AG04449 (cell line): ENCODE measurements at regions not wholly inside any gene's neighbourhood (a gene's known extent, or its start where the extent isn't known, plus 50 kb on each side); places are given as distances from the start of the nearest gene placed in this dataset.

Experiments
- CTCF ChIA-PET: fragments of 350-600 bp; formaldehyde crosslinking; extraction: SDS; loops from one replicate; lab custom pipeline; 2021; ENCODE audit warnings: antibody characterized with exemption; lab: Yijun Ruan, JAX
- POLR2A ChIA-PET: fragments of 400-600, 350-600 bp; formaldehyde crosslinking; extraction: SDS; loops from one replicate; lab custom pipeline; 2020; ENCODE audit warnings: antibody characterized with exemption, inconsistent platforms; lab: Yijun Ruan, JAX
- DNase-seq: peaks from one replicate; pipeline ENCODE4 v3.0.0-alpha.2; 2010; ENCODE audit warnings: low read depth, low spot score
- H3K4me3 ChIP-seq: 2 replicates; pipeline ENCODE4 v1.5.1; 2011; ENCODE audit warnings: low read depth, mild to moderate bottlenecking, control low read depth, low read length
- CTCF ChIP-seq: IDR thresholded peaks from one replicate; pipeline ENCODE4 v1.5.1; 2011; ENCODE audit warnings: mild to moderate bottlenecking, moderate library complexity, low read length, control low read depth, inconsistent platforms; ENCODE audit not compliant: insufficient read depth; ENCODE audit errors: missing control alignments

- DNase-seq = no peak
- H3K4me3 ChIP-seq = no peak overlapping the region
- no peak for TF ChIP-seq CTCF
- ChIA-PET POLR2A (no interaction called here), CTCF (interaction anchor here (1.0 to 1.7 kb wide), 2 partner anchors 18 to 317 kb away, joined by 4 to 5 read pairs; no protein-coding TSS in a partner anchor)
These were observed 215.3 kb downstream of the TTC32 start for GRCh38 chr2:19686439-19686838.

GRCh38 chr2:19685731-19686130, 216.1 kb downstream of the TTC32 start:
- H3K4me3 ChIP-seq = no peak overlapping the region
- DNase-seq = no peak
- ChIA-PET CTCF (no interaction called here), POLR2A (interaction anchor here (0.5 kb wide), 1 partner anchor 100 kb away, joined by 3 read pairs; no protein-coding TSS in a partner anchor)
- TF ChIP-seq CTCF = no peak

GRCh38 chr2:19684516-19684915, 217.3 kb downstream of the TTC32 start:
- DNase-seq = no peak
- CTCF ChIA-PET = interaction anchor here (1.6 kb wide), 1 partner anchor 315 kb away, joined by 4 read pairs; no protein-coding TSS in a partner anchor
- no peak for TF ChIP-seq CTCF
- POLR2A ChIA-PET = interaction anchor here (0.5 kb wide), 1 partner anchor 206 kb away, joined by 3 read pairs; no protein-coding TSS in a partner anchor
- no peak overlapping the region for H3K4me3 ChIP-seq

- ChIA-PET POLR2A (no interaction called here), CTCF (interaction anchor here (1.6 kb wide), 1 partner anchor 314 kb away, joined by 4 read pairs; no protein-coding TSS in a partner anchor)
- no peak for TF ChIP-seq CTCF
- no peak overlapping the region for H3K4me3 ChIP-seq
- no peak for DNase-seq
These were observed 218.2 kb downstream of the TTC32 start for GRCh38 chr2:19683556-19683955.

- no peak for DNase-seq
- no peak overlapping the region for H3K4me3 ChIP-seq
- CTCF ChIA-PET = interaction anchor here (0.7 kb wide), 1 partner anchor 17 kb away, joined by 4 read pairs; no protein-coding TSS in a partner anchor
- POLR2A ChIA-PET = no interaction called here
- no peak for TF ChIP-seq CTCF
These were observed 219.3 kb downstream of the TTC32 start for GRCh38 chr2:19682493-19682892.

- DNase-seq = no peak
- TF ChIP-seq CTCF = no peak
- ChIA-PET POLR2A (no interaction called here), CTCF (interaction anchor here (1.0 to 1.2 kb wide), 2 partner anchors 10 to 11 kb away, joined by 3 to 5 read pairs; no protein-coding TSS in a partner anchor)
- H3K4me3 ChIP-seq = no peak overlapping the region
These were observed 223.8 kb downstream of the TTC32 start for GRCh38 chr2:19677825-19678518.
